ENCODE measurements at regions not wholly inside any gene's neighbourhood (a gene's known extent, or its start where the extent isn't known, plus 50 kb on each side); places are given as distances from the start of the nearest gene placed in this dataset.

DNA sequence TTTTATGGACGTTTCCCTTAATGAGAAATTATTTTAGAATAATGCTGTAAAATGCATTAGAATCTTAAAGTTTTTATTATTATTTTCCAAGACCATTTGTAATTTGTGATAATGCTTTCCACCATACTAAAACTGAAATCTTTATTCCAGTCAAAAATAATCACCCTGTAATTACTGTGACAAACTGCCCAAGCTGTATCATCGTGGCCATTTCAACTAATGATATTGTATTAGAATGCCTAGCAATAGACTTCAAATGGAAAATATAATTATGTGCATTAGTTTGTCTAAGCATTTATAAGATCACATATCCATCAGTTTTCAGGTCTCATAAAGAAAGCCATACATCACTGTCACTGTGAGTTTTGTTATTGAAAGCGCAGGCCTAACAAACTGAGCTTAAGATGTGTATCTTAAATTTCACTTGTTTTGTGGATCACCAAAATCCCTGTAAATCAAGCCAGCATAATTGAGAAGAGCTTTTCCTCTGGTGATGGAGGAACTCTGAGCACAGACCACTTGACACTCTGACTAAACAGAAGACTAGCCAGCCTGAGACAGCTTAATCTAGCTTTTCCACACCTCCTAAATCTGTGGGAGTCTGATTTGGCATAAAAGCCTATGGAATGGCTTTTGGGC is 1312.2 kb upstream of the ACVR2A start:
- DNase-seq = no peak

DNA sequence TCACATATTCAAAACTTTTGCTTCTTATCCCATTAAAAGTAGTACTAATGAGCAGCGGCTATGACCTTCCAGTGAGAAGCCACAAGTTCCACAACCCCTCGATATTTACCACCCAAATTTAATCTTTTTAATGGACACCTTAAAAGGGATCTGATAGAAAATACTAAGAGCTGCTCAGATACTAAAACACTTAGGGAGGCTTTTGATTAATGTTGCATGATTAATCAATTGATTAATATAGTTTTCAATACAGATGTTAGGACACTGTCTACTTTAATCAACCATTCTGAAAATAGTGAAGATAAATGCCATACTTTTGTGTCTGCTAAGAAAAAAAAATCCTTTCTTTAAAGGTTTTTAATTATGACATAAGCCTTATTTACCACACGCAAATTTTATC is 1312.8 kb upstream of the ACVR2A start:
- no peak for DNase-seq

DNA sequence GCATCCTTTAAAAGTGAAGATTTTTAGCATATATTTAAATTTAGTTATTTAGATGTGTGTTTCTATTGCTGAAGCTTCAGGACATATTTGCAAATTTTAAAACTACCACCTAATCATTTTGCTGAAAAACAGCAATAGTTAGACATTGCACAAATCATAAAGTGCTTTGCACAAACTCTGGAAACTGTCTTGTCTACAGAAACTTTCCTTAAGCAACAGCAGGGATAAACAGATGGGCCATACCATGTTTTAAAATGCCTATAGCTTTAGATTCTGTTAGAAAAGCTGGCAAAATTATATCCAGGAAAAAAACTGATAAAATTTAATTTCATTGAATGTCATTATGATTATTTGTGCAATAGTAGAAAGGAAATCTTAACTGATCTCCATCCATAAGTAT is 1313.9 kb upstream of the ACVR2A start:
- DNase-seq = no peak

DNA sequence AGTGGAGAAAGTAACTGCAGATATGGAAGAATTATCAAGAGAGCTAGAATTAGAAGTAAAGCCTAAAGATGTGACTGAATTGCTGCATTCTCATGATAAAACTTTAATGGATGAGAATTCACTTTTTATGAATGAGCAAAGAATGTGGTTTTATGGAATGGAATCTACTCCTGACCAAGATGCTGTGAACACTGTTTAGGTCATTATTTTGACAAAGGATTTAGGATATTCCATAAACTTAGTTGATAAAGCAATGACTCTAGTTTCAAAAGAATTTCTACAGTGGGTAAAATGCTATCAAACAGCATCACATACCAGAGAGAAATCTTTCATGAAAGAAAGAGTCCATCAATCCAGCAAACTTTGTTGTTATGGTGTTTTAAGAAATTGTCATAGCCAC is 1317.7 kb upstream of the ACVR2A start:
- DNase-seq = no peak

DNA sequence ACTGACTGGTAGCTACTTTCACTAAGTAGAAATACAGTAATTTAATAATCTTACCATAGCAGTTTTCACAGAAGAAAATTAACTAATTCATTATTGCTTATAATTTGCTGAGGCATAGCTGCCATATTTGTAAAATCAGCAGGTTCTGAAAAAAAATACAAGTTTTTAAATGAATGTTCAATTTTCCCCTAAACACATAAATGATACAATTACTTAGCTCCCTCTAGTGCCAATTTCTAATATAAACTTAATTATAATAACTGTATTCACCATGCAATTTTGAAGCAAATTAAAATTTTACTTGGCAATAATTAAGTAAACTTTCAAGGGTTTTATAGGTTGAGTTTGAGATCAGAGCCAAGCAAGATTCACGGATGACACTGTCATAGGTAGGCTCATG is 1321.6 kb upstream of the ACVR2A start:
- no peak for DNase-seq

DNA sequence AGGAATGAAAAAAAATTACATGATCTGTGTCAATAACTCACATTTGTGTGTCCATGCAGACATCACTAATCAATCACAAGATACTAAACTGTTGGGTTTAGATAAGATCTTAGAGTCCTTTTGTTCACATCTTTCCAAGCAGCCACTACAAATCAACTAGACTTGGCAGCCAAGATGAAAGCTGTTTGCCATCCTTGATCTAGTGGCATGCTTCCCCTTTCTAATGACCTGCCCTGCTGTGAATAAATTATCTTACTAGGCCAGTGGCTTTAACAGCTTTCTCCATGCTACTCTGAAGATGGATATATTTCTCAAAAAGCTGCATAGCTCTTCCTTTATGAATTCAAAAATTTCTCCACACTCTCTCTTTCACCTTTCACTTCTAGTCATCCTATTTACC is 1338.0 kb upstream of the ACVR2A start:
- no peak for DNase-seq

DNA sequence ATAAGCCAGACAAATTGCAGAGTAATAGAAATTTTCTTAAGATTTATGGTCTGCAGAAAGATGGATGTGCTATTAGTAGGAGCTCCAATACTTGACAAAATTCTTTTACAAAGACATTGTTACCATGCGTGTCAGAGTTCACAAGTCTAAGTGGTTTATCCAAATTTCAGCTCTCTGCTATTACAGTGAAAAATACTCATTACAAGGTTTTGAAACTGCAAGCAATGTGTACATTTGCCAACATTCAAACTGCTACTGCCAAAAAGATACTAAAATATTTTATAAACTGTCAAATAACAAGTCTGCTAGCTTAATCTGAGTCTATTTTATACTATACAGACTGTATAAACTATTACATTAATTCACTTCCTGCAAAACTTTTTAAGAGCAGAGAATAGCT is 1341.5 kb upstream of the ACVR2A start:
- DNase-seq = no peak

DNA sequence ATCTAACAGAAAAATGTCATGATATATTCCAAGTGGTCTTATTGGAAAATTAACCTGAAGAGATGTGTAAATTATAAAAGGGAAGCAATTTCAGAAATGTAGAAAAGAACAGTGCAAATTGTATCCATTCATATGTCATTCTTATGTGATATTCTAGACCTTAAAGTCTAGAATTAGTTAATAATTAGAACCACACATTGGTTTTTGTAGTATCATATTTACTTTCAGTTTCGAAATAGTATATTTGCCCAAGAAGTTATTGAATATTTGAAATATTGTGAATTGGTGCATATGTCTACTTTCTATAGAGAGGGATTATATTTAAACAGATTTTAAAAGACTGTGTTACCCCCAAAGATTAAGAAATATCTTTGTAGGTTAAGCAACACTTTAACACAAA is 1348.6 kb upstream of the ACVR2A start:
- no peak for DNase-seq

DNA sequence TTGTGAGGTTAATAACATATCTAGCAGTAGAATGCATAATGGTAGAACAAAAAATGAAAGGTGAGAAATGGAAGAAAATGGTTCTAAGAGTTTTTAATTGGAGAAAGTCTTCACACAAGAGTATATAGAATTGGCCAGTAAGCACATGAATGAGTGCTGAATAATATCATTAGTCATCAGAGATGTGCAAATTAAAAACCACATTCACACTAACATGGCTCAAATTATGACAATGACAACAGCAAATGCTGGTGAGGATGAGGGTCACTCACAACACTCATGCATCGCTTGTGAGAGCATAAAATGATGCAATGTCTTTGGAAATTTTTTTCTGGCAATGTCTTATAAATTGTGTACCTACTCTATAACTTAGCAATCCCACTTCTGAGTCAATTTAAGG is 1355.4 kb upstream of the ACVR2A start:
- DNase-seq = no peak

DNA sequence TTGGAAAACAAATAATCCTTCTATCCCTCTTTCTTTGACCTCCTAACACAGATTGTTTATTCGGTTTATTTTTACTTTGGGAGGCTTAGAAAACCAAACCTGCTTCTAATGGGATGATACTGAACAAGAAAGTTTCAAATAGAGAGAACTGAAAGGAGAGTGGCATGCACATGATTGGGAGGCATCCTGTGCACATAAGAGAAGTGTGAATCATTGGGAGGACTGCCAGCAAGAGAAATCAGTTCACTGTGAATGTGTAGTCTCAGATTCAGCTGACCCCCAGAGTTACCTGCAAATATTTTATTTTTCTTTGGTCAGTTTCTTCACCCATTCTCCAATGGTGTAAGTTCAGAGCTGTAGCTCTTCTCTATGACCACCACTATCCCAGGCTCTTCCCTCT is 1363.2 kb upstream of the ACVR2A start:
- DNase-seq = no peak

DNA sequence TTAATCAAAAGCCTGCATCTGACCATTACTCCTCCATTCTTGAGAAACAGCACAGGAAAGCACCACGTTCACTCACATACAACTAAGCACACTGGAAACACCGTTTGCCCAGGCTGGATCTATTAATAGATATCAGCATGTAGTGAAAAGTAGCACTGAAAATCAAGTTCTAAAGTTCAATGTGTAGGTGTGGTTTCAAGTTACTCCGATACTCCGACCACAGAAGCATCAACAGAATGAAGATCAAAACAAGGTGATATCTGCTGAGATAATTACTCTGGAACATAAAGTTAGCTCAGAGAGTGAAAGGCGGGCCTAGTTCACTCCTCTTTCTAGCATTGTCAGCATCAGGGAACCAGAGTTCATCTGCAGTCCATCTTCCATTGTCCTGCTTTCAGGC is 1367.4 kb upstream of the ACVR2A start:
- DNase-seq = no peak

DNA sequence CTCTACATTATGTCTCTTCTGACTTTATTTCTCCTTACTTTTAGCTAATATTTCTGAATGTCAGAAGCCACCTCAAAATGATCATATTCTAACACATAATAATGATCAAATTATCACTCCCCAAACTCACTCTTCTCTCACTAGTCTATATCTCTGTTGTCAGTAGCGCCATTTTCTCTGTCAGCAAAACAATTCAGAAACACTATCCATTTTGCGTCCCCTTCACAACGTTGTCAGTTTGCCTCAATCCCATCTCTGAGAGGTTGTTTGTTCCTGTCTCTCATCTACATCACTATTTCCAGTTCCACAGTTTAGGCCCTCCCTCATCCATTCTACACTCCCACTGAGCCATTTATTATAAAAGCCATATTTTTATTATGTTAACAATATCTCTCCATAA is 1376.3 kb upstream of the ACVR2A start:
- DNase-seq = no peak

DNA sequence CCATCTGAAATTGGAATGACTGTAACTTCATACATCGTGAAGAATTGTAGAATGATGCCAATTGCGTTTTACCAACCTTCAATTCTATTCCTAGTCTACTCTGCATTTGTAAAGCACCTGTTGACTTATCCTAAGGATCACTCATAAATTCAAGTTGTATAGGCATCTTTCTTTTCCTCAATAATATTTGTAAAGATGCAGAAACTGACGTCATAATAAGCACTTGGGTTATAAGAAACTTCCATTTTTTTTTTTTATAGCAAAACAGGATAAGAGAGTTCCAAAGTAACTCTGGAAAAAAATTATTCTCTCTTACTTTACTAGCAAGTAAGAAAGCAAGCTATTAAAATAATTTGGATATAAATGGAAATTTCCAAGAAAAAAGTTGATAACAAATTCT is 1377.4 kb upstream of the ACVR2A start:
- no peak for DNase-seq

DNA sequence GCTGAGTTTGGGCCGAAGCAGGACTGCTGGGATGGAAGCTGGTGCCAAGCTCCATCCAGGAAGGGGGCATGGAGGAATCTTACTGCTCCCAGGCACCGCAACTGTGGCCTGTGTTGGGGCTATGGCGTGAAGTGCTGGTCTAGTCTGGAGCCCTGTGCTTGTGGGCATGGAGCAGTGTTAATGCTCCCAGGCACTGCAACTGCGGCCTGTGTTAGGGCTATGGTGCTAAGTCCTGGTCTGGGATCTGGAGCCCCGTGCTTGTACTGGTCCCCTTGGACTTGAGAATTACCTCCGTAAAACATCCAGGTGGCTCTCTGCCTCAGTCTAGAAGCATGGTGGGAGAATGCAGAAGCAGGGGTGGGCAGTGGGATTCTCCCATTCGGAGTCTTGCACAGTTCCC is 1379.4 kb upstream of the ACVR2A start:
- no peak for DNase-seq

DNA sequence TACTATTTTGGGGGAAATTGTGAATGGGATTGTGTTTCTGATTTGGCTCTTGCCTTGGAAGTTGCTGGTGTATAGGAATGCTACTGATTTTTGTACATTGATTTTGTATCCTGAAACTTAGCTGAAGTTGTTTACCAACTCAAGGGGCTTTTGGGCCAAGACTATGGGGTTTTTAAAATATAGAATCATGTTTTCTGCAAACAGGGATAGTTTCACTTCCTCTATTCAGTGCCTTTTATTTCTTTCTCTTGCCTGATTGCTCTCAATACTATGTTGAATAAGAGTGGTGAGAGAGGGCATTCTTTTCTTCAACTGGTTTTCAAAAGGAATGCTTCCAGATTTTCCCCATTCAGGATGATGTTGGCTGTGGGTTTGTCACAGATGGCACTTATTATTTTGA is 1383.8 kb upstream of the ACVR2A start:
- DNase-seq = no peak

DNA sequence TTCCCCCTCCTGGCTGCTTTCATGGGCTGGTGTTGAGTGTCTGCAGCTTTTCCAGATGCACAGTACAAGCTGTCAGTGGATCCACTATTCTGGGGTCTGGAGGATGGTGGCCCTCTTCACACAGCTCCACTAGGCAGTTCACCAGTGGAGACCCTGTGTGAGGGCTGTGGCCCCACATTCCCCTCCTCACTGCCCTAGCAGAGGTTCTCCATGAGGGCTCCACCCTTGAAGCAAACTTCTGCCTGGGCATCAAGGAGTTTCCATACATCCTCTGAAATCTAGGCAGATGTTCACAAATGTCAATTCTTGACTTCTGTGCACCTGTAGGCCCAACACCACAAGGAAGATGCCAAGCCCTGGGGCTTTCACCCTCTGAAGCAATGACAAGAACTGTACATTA is 1386.2 kb upstream of the ACVR2A start:
- DNase-seq = no peak

DNA sequence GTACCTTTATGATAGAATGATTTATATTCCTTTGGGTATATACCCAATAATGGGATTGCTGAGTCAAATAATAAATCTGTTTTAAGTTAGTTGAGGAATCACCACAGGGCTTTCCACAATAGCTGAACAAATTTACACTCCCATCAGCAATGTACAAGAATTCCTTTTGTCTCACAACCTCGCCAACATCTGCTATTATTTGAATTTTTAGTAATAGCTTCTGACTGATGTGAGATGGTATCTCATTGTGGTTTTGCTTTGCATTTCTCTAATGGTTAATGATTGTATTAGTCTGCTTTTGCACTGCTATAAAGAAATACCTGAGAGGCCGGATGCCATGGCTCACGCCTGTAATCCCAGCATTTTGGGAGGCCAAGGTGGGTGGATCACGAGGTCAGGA is 1387.6 kb upstream of the ACVR2A start:
- DNase-seq = no peak

DNA sequence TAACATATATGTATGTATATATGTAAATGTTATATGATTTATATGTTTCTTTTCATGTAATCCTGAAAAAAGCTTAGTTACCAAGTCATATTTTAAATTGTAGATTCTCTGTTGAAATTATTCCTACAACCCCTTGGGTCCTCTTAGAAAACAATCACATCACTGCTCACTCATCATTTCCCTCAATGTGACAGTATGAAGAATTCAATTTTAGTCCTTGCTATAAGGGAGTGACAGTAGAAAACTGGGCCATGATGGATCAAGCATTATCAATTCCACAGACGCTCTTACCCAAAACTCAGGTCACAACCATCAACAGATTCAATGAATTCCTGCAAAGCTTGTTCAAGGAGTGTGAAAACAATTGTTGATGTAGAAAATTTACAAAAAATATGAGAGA is 1389.5 kb upstream of the ACVR2A start:
- no peak for DNase-seq

DNA sequence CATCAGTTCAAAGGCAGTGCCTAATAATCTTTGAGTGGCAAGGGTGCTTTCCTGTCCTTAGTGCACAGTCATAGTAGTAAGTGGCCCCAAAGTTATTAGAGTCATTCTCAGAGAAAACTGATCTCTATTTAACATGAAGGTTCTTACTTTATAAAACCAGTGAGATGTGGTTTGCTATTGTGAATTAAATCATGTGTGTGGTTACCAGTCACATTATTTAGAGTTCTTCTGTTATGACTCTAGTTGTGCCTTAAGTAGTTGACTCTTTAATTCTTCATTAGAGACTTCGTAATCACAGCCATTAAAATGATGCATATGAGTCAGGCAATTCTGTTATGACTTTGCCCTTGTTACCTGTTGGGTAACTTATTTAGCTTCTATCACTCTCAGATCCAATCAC is 1392.9 kb upstream of the ACVR2A start:
- no peak for DNase-seq

DNA sequence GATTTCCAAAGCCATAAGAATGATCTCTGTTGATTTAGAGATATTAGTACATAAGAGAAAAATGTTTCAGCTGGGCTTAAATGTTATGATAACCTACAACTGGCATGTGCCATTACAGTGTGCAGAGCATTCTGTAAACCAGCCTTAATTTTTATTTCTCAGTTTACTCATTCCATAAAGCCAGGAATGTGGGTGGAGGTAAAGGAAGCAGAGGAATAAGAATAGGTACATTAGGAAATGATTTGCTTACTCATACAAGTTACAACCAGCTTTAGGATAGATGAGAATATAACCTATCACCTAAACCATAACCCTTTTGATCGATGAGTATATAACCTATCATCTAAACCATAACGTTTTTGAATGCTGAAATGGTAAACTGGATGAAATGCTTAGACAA is 1394.7 kb upstream of the ACVR2A start:
- no peak for DNase-seq

DNA sequence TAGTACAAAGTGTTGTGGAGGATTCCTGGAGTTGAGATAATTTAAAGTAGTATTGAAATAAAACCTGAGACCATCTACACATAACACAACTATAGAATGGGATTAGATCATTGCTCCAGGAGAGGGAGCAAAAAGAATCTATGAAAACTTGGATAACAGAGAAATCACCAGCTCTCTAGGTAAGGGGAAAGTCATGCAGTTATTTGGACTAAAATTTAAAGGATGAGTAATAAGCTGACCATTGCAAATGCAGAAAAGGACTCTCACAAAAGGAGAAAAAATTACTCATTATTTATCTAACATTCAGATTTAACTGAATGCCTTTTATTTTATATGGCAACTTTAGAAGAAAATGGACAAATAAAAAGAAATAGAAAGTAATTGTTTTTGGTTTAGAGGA is 1399.8 kb upstream of the ACVR2A start:
- no peak for DNase-seq

DNA sequence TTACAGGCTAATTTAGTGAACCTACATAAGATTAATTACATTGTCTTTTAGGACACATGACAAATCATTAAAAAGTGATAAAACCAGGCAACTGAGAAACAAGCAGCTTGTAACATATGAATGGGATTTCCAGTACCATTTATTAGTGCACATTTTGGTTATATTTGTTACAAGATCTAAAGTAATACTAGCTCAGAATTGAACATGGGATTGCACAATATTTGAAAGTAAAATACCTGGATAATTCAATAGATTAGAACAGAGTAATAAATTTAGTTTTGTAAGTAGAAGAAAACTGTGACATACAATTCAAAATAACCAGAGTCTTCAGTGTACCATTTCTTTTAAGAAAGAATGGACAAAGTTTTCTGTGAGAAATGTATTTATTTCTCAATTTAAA is 1400.7 kb upstream of the ACVR2A start:
- DNase-seq = no peak

DNA sequence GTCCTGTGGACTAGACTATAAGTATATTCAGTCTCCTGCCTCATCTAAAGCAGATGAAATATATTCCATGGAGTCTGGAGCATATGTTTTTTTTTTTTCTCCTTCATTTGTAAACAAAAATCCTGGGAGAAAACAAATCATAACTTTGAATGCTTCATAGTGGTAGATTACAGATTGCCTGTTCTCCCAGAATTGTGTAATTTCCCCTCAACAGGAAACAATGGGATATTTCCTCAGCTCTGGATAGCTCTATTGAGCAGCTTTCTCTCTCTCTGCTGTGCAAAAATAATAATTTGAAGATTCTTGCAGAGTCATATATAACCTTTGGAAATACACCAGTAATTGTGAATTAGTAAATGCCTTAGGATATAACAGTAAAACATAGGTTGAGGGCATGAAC is 1406.6 kb upstream of the ACVR2A start:
- DNase-seq = no peak

DNA sequence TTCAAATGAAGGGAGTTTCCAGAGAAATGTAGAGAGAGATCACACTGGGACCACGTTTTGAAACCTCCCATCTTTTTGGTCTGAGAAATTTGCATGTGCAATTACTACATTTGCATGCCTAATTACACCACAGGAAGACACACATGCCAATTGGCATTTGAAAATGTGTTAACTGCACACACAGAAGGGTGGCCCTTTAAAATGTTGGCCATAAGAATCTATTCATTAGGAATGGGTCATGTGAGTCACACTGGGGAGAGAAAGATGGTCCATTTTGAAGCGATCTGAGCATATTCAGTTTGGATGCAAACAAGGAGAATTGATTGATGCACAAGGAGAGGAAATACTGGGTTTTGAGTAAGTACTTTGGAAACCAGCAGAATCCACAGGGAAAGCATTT is 1407.1 kb upstream of the ACVR2A start:
- no peak for DNase-seq

DNA sequence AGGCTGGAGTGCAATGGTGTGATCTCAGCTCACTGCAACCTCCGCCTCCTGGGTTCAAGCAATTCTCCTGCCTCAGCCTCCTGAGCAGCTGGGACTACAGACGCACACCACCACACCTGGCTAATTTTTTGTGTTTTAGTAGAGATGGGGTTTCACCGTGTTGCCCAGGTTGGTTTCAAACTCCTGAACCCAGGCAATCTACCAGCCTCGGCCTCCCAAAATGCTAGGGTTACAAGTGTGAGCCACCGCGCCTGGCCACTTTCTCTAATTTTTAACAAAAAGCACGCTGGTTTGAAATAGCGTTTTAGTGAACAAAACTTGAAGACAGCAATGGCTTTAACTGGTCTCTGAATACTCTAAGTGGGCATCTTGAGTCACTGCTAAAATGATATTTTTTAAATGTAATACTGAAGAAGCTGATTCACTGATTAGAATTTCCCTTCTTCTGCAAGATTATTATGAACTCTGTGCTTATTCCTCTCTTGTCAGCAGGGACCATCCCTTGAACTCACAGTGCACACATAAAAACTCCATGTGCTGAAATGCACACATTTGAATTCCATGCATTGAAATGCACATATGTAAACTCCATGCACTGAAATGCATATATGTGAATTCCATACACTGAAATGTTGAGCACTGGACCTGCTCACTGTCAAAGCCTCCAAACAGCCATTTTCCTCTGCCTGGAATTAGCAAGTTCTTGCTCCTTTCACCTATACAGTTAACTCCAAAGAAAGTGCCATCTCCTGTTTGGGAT is 1411.5 kb upstream of the ACVR2A start:
- no peak for DNase-seq

All from activated naive CD4-positive, alpha-beta T cell (primary cell).